OCI-LY3 (cell line): ENCODE measurements at regions not wholly inside any gene's neighbourhood (a gene's known extent, or its start where the extent isn't known, plus 50 kb on each side); places are given as distances from the start of the nearest gene placed in this dataset.

Experiments used
- EZH2phosphoT487 ChIP-seq: fragments of 200-600 bp; shearing (Covaris generic); IDR thresholded peaks from 2 replicates; pipeline ENCODE4 v1.6.1; 2018; ENCODE audit warnings: antibody characterized with exemption, mixed run types, low read depth
- TF ChIP-seq, protein P1 (sequence below): fragments of 200-600, 300-600 bp; sonication (generic); IDR thresholded peaks from 2 replicates; pipeline ENCODE4 v1.5.1; 2014; ENCODE audit warnings: antibody characterized with exemption, low read length, low read depth

DNA sequence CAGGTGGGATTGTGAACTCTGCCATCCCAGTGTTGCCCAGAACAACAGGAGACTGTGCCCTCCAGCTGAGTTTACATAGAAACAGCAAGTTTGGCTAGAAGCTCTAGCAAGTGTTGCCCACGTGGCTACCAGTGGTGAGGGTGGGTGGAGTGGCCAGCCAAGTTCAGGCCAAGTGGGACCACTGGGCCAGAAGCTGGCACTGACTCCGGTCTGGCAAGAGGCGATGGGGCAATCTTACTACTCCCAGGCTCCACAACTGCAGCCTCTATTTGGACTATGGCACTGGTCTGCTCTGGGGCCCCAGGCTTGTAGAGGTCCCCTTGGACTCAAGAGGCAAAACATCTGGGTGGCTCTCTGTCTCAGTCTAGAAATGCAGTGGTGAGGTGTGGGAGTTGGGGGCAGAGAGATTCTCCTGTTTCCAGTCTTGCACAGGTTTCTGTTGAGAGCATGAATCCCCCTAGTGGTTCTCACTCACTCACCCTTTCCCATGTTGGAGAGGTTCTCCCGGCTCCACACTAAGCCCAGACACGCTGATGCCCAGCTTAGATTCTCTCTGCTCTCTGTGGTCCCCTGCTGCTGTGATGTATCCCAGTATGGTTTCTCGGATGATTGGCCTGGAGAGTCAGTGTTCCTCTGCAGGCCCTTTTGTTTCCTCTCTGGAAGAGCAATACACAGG, 615.3 kb downstream of the PDHA2 start:
- TF ChIP-seq, protein P1, sequence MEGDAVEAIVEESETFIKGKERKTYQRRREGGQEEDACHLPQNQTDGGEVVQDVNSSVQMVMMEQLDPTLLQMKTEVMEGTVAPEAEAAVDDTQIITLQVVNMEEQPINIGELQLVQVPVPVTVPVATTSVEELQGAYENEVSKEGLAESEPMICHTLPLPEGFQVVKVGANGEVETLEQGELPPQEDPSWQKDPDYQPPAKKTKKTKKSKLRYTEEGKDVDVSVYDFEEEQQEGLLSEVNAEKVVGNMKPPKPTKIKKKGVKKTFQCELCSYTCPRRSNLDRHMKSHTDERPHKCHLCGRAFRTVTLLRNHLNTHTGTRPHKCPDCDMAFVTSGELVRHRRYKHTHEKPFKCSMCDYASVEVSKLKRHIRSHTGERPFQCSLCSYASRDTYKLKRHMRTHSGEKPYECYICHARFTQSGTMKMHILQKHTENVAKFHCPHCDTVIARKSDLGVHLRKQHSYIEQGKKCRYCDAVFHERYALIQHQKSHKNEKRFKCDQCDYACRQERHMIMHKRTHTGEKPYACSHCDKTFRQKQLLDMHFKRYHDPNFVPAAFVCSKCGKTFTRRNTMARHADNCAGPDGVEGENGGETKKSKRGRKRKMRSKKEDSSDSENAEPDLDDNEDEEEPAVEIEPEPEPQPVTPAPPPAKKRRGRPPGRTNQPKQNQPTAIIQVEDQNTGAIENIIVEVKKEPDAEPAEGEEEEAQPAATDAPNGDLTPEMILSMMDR: no peak
- TF ChIP-seq EZH2phosphoT487: no peak
